Mesenchymal stem cell (in vitro differentiated cells and primary cell): ENCODE measurements at regions not wholly inside any gene's neighbourhood (a gene's known extent, or its start where the extent isn't known, plus 50 kb on each side); places are given as distances from the start of the nearest gene placed in this dataset.

ENCODE experiments used
- DNase-seq: peaks from one replicate; pipeline ENCODE4 v3.0.0-alpha.2; 2013
- H2AFZ ChIP-seq: one replicate; pipeline ENCODE4 v1.6.1; 2013; ENCODE audit warnings: low read depth, mild to moderate bottlenecking, control low read depth, inconsistent platforms, low read length, moderate library complexity
- H2AK5ac ChIP-seq: 2 replicates; pipeline ENCODE4 v1.6.1; 2013; ENCODE audit warnings: low read length, moderate library complexity, mild to moderate bottlenecking, inconsistent platforms; ENCODE audit not compliant: severe bottlenecking
- H2BK120ac ChIP-seq: one replicate; pipeline ENCODE4 v1.6.1; 2013; ENCODE audit warnings: low read depth, mild to moderate bottlenecking, inconsistent platforms, low read length, moderate library complexity
- H2BK12ac ChIP-seq, 2 experiments: one replicate each; pipeline ENCODE4 v1.6.1; 2013; ENCODE audit warnings: inconsistent platforms in 2 of 2, low read length in 2 of 2, mild to moderate bottlenecking in 2 of 2, moderate library complexity in 2 of 2, control low read depth in 1 of 2
- H2BK15ac ChIP-seq: one replicate; pipeline ENCODE4 v1.6.1; 2013; ENCODE audit warnings: mild to moderate bottlenecking, low read depth, inconsistent platforms; ENCODE audit not compliant: poor library complexity, severe bottlenecking
- H2BK5ac ChIP-seq: 2 replicates; pipeline ENCODE4 v1.6.1; 2013; ENCODE audit warnings: low read depth, mild to moderate bottlenecking, low read length, control low read depth, inconsistent platforms; ENCODE audit not compliant: poor library complexity, severe bottlenecking
- H3K14ac ChIP-seq, 2 experiments: one replicate each; pipeline ENCODE4 v1.6.1; 2013; ENCODE audit warnings: inconsistent platforms in 2 of 2, low read length in 2 of 2, control low read depth in 1 of 2, mild to moderate bottlenecking in 1 of 2, moderate library complexity in 1 of 2
- H3K18ac ChIP-seq, 2 experiments: one replicate each; pipeline ENCODE4 v1.6.1; 2013; ENCODE audit warnings: inconsistent platforms in 2 of 2, low read length in 2 of 2, control low read depth in 1 of 2, low read depth in 1 of 2, mild to moderate bottlenecking in 1 of 2
- H3K23ac ChIP-seq, 2 experiments: one replicate each; pipeline ENCODE4 v1.6.1; 2013; ENCODE audit warnings: inconsistent platforms in 2 of 2, low read length in 2 of 2, mild to moderate bottlenecking in 2 of 2, moderate library complexity in 2 of 2, control low read depth in 1 of 2
- H3K27ac ChIP-seq: 2 replicates; pipeline ENCODE4 v1.5.1; 2013; ENCODE audit warnings: mild to moderate bottlenecking, moderate library complexity, low read length, control low read depth, inconsistent platforms; ENCODE audit not compliant: poor library complexity, severe bottlenecking
- H3K27me3 ChIP-seq, 2 experiments: 2 replicates each; pipeline versions ENCODE4 v1.6.1 to v1.7.0; 2013; ENCODE audit warnings: low read length in 2 of 2, mild to moderate bottlenecking in 2 of 2, moderate library complexity in 2 of 2, control low read depth in 1 of 2, inconsistent platforms in 1 of 2; ENCODE audit not compliant: control insufficient read depth in 1 of 2, insufficient read depth in 1 of 2
- H3K36me3 ChIP-seq, 2 experiments: 2 replicates each; pipeline versions ENCODE4 v1.6.1 to v1.7.0; 2013; ENCODE audit warnings: low read length in 2 of 2, control low read depth in 1 of 2, inconsistent platforms in 1 of 2, low read depth in 1 of 2, mild to moderate bottlenecking in 1 of 2; ENCODE audit not compliant: insufficient read depth in 2 of 2, control insufficient read depth in 1 of 2
- H3K4ac ChIP-seq, 2 experiments: one replicate each; pipeline ENCODE4 v1.6.1; 2013; ENCODE audit warnings: inconsistent platforms in 2 of 2, low read length in 2 of 2, mild to moderate bottlenecking in 2 of 2, moderate library complexity in 2 of 2, control low read depth in 1 of 2, low read depth in 1 of 2
- H3K4me1 ChIP-seq: 2 replicates; pipeline ENCODE4 v1.6.1; 2013; ENCODE audit warnings: low read depth, low read length, control low read depth; ENCODE audit not compliant: control insufficient read depth, insufficient read depth
- H3K4me2 ChIP-seq: 2 replicates; pipeline ENCODE4 v1.6.1; 2013; ENCODE audit warnings: low read length, mild to moderate bottlenecking, inconsistent platforms; ENCODE audit not compliant: poor library complexity, severe bottlenecking
- H3K4me3 ChIP-seq, 2 experiments: 2 replicates each; pipeline versions ENCODE4 v1.5.1 to v1.7.0; 2013; ENCODE audit warnings: low read length in 2 of 2, mild to moderate bottlenecking in 2 of 2, control low read depth in 1 of 2, low read depth in 1 of 2; ENCODE audit not compliant: insufficient read depth in 1 of 2
- H3K79me1 ChIP-seq: replicated peaks from 2 replicates; pipeline ENCODE4 v1.6.1; 2013; ENCODE audit warnings: mild to moderate bottlenecking, control low read depth, low read length, inconsistent platforms; ENCODE audit not compliant: poor library complexity, severe bottlenecking
- H3K9ac ChIP-seq: 2 replicates; pipeline ENCODE4 v1.7.0; 2013; ENCODE audit warnings: mild to moderate bottlenecking, low read length, moderate library complexity
- H3K9me3 ChIP-seq: 2 replicates; pipeline ENCODE4 v1.7.0; 2013; ENCODE audit warnings: mild to moderate bottlenecking, low read length; ENCODE audit not compliant: control insufficient read depth
- H4K8ac ChIP-seq: one replicate; pipeline ENCODE4 v1.6.1; 2013; ENCODE audit warnings: inconsistent platforms, mild to moderate bottlenecking, low read length, moderate library complexity
- H4K91ac ChIP-seq: one replicate; pipeline ENCODE4 v1.6.1; 2013; ENCODE audit warnings: mild to moderate bottlenecking, low read length, inconsistent platforms
- WGBS: methylation state at CpG from one replicate; pipeline ENCODE4 v1.1.7; 2013; ENCODE audit warnings: mixed read lengths; 5-methylcytosine and 5-hydroxymethylcytosine counted together

GRCh38 chr13:47249266-47249665, 352.4 kb upstream of the HTR2A start:
- Histone ChIP-seq H3K36me3 (no peaks in the 10 kb centered on the region), H2AFZ (no peak overlapping the region), H3K14ac (no peak overlapping the region), H2BK15ac (no peak overlapping the region), H2AK5ac (no peak overlapping the region), H3K4me3 (no peak overlapping the region), H2BK12ac (no peak overlapping the region), H3K23ac (no peak overlapping the region), H3K4me2 (no peak overlapping the region), H4K91ac (no peak overlapping the region), H3K9ac (peak overlapping the region; percentile 69), H3K27ac (no peak overlapping the region), H4K8ac (no peak overlapping the region), H3K4ac (no peak overlapping the region), H3K27me3 (no peaks in the 10 kb centered on the region), H3K18ac (no peak overlapping the region), H3K9me3 (no peaks in the 10 kb centered on the region), H3K4me1 (no peaks in the 10 kb centered on the region), H3K79me1 (no peaks in the 10 kb centered on the region), H2BK120ac (no peak overlapping the region), H2BK5ac (no peak overlapping the region)
- no peak for DNase-seq

DNA sequence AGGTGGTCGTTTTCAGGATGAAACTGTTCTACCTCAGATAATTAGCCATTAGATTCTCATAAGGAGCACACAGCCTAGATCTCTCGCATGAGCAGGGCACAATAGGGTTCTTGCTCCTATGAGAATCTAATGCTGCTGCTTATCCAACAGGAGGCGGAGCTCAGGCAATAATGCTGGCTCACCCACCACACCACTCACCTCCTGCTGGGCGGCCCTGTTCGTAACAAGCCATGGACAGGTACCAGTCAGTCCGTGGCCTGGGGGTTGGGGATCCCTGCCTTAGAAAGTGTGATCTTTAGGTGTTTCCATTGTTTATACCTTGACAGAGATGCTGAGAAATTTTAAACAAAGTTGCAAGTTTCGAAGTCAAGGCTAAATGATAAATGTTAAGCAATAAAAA, 344.6 kb upstream of the HTR2A start:
- Histone ChIP-seq H2BK120ac (no peak overlapping the region), H4K8ac (no peak overlapping the region), H3K79me1 (no peaks in the 10 kb centered on the region), H3K18ac (no peak overlapping the region), H2BK12ac (no peak overlapping the region), H3K9ac (no peak overlapping the region), H2AK5ac (no peak overlapping the region), H3K36me3 (no peaks in the 10 kb centered on the region), H2AFZ (no peak overlapping the region), H3K4me1 (no peaks in the 10 kb centered on the region), H3K4ac (no peak overlapping the region), H3K23ac (no peak overlapping the region), H4K91ac (no peak overlapping the region), H3K14ac (no peak overlapping the region), H3K4me2 (no peak overlapping the region), H3K27me3 (no peaks in the 10 kb centered on the region), H3K4me3 (no peak overlapping the region), H3K9me3 (no peaks in the 10 kb centered on the region), H3K27ac (no peak overlapping the region), H2BK15ac (no peak overlapping the region), H2BK5ac (no peak overlapping the region)
- 92% methylated on average over 6 of the region's 7 CpGs for WGBS
- DNase-seq: no peak

DNA sequence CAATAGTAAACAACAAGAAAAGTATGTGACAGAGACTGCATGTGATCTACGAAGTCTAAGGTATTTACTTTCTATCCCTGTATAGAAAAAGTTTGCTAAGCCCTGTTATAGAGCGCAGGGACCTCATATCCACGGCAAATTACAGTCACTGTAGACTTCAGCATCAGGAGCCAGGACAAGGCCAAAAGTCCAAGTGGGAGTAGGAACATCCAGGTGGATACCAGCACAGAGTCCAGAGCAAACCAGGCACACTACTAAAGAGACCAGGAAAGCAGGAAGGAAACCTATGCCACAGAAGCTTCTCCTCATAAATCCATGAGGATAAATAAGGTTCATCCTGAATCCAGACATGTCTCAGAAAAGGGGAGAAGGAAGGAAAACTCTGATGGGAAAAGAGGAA, 342.2 kb upstream of the HTR2A start:
- DNase-seq: no peak
- Histone ChIP-seq H3K4me1 (no peaks in the 10 kb centered on the region), H4K8ac (no peak overlapping the region), H2BK12ac (no peak overlapping the region), H3K23ac (no peak overlapping the region), H3K79me1 (no peaks in the 10 kb centered on the region), H3K18ac (no peak overlapping the region), H3K4me2 (no peak overlapping the region), H3K9ac (no peak overlapping the region), H2AFZ (no peak overlapping the region), H3K27ac (no peak overlapping the region), H3K4ac (no peak overlapping the region), H2AK5ac (no peak overlapping the region), H3K36me3 (no peaks in the 10 kb centered on the region), H4K91ac (no peak overlapping the region), H3K4me3 (no peak overlapping the region), H2BK120ac (no peak overlapping the region), H2BK5ac (no peak overlapping the region), H3K9me3 (no peaks in the 10 kb centered on the region), H3K14ac (no peak overlapping the region), H3K27me3 (no peaks in the 10 kb centered on the region), H2BK15ac (no peak overlapping the region)
- 95% methylated on average over 3 of the region's 3 CpGs for WGBS

DNA sequence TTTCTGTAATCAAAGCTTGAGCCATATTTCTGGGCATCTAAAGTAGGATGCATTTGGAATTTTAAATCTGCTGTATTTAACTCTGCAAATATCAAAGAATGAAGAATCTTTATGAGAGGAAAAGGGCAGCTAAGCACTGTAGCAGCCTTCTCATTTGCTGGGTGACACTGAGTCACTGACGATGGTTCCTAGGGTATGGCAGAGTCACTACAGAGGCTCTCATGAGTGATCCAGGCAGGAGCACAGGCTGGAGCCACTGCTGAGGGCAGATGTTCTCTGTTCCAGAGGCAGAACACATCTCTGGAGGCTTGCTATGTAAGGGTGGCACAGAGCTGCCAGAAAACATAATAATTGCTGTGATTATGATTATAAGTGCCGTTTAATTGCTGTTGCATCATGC, 340.7 kb upstream of the HTR2A start:
- H3K9ac ChIP-seq: no peak overlapping the region
- no peaks in the 10 kb centered on the region for H3K79me1 ChIP-seq
- H4K8ac ChIP-seq: no peak overlapping the region
- H2BK12ac ChIP-seq: no peak overlapping the region
- no peak overlapping the region for H3K27ac ChIP-seq
- H2AK5ac ChIP-seq: no peak overlapping the region
- H3K4ac ChIP-seq: no peak overlapping the region
- H3K23ac ChIP-seq: no peak overlapping the region
- no peaks in the 10 kb centered on the region for H3K36me3 ChIP-seq
- H2BK15ac ChIP-seq: no peak overlapping the region
- no peaks in the 10 kb centered on the region for H3K4me1 ChIP-seq
- no peaks in the 10 kb centered on the region for H3K27me3 ChIP-seq
- H3K18ac ChIP-seq: no peak overlapping the region
- no peak for DNase-seq
- H2BK120ac ChIP-seq: no peak overlapping the region
- H2AFZ ChIP-seq: no peak overlapping the region
- H3K4me2 ChIP-seq: no peak overlapping the region
- no peak overlapping the region for H3K4me3 ChIP-seq
- H3K14ac ChIP-seq: no peak overlapping the region
- peaks cover 2% of the 10 kb centered on the region for H3K9me3 ChIP-seq
- WGBS: 77% methylated on average over 2 of the region's 2 CpGs
- H4K91ac ChIP-seq: no peak overlapping the region
- no peak overlapping the region for H2BK5ac ChIP-seq
